NCI-H345 (cell line): ENCODE measurements at regions not wholly inside any gene's neighbourhood (a gene's known extent, or its start where the extent isn't known, plus 50 kb on each side); places are given as distances from the start of the nearest gene placed in this dataset.

Experiments used
- DNase-seq: peaks from one replicate; lab custom pipeline; 2025; lab: John Stamatoyannopoulos, UW

GRCh38 chr11:130802567-130802966 is 113.7 kb downstream of the SNX19 start:
- DNase-seq = no peak

- DNase-seq = no peak
These were observed 111.8 kb downstream of the SNX19 start for GRCh38 chr11:130804306-130805076.

- no peak for DNase-seq
These were observed 109.5 kb downstream of the SNX19 start for GRCh38 chr11:130806746-130807145.

- DNase-seq = no peak
These were observed 107.7 kb downstream of the SNX19 start for GRCh38 chr11:130808541-130808940.

- no peak for DNase-seq
These were observed 103.1 kb downstream of the SNX19 start for GRCh38 chr11:130813196-130813595.

GRCh38 chr11:130813638-130814037 is 102.6 kb downstream of the SNX19 start:
- DNase-seq = no peak

GRCh38 chr11:130814440-130815096 is 101.7 kb downstream of the SNX19 start:
- DNase-seq = no peak

GRCh38 chr11:130815097-130815802 is 101.0 kb downstream of the SNX19 start:
- no peak for DNase-seq

GRCh38 chr11:130815956-130816355 is 100.3 kb downstream of the SNX19 start:
- DNase-seq = no peak

GRCh38 chr11:130816546-130817329 is 99.5 kb downstream of the SNX19 start:
- DNase-seq = no peak

- no peak for DNase-seq
These were observed 98.8 kb downstream of the SNX19 start for GRCh38 chr11:130817330-130817944.

GRCh38 chr11:130819625-130820024 is 96.7 kb downstream of the SNX19 start:
- no peak for DNase-seq
